HCT116 (cell line): ENCODE measurements at regions not wholly inside any gene's neighbourhood (a gene's known extent, or its start where the extent isn't known, plus 50 kb on each side); places are given as distances from the start of the nearest gene placed in this dataset.

ENCODE experiments used
- ATAC-seq: fragments of 200-7000 bp; cut with Tn5 transposase; 2 replicates; pipeline ENCODE4 v1.9.1; 2020; ENCODE audit warnings: mild to moderate bottlenecking, moderate library complexity
- BruUV-seq: library from RNA; stranded (reverse); fragments of 400-500 nt; replicated peaks from 2 replicates; lab custom pipeline; 2021; lab: Mats Ljungman, UMichigan
- CTCF ChIA-PET: fragments of 300-600 bp; sonication (Branson Sonifier 250); formaldehyde crosslinking; loops from one replicate; lab custom pipeline; 2021; ENCODE audit warnings: antibody characterized with exemption; lab: Charles Lee
- POLR2A ChIA-PET: fragments of 300-600, 350-600 bp; sonication (Branson Sonifier 250); formaldehyde crosslinking; loops from one replicate; lab custom pipeline; 2021; ENCODE audit warnings: antibody characterized with exemption; lab: Charles Lee
- RAD21 ChIA-PET, 2 experiments: fragments of 300-600 bp; sonication (Branson Sonifier 250); formaldehyde crosslinking; loops; one replicate each; lab custom pipeline; 2023; ENCODE audit warnings: low total read pairs in 2 of 2; ENCODE audit not compliant: uncharacterized antibody in 2 of 2, unreplicated experiment in 2 of 2, low non-redundant PET in 1 of 2; lab: Charles Lee
- DNase-seq: peaks from one replicate; pipeline ENCODE4 v3.0.0-alpha.2; 2010; ENCODE audit warnings: low read depth, low spot score
- H2AFZ ChIP-seq: fragments of 200-600 bp; shearing (Covaris generic), sonication (generic); 2 replicates; pipeline ENCODE4 v1.6.1; 2017; ENCODE audit warnings: low read depth, mixed run types, mixed read lengths, antibody characterized with exemption, low read length; ENCODE audit not compliant: poor library complexity, severe bottlenecking
- H3K27ac ChIP-seq: 2 replicates; pipeline ENCODE4 v1.5.1; 2012; ENCODE audit warnings: low read depth, low read length
- H3K27me3 ChIP-seq: fragments of 200-600 bp; sonication (generic); 2 replicates; pipeline ENCODE4 v1.6.1; 2016; ENCODE audit warnings: mixed run types, low read length, mixed read lengths; ENCODE audit not compliant: insufficient read depth
- H3K36me3 ChIP-seq, 2 experiments: fragments of 200-500 bp in 1 of 2; fragments of 200-600 bp in 1 of 2; sonication (Bioruptor generic) in 1 of 2; sonication (generic) in 1 of 2; 2 replicates each; pipeline versions ENCODE4 v1.5.1 to v1.6.1; 2014 to 2016; ENCODE audit warnings: low read length in 2 of 2, inconsistent platforms in 1 of 2, mixed read lengths in 1 of 2, mixed run types in 1 of 2; ENCODE audit not compliant: insufficient read depth in 2 of 2, control insufficient read depth in 1 of 2
- H3K4me1 ChIP-seq, 2 experiments: fragments of 200-600 bp in 1 of 2; sonication (generic) in 1 of 2; 2 replicates each; pipeline versions ENCODE4 v1.5.1 to v1.6.1; 2012 to 2017; ENCODE audit warnings: low read length in 2 of 2, inconsistent platforms in 1 of 2, mild to moderate bottlenecking in 1 of 2, mixed read lengths in 1 of 2, mixed run types in 1 of 2, moderate library complexity in 1 of 2; ENCODE audit not compliant: insufficient read depth in 2 of 2, control insufficient read depth in 1 of 2
- H3K4me2 ChIP-seq: fragments of 200-600 bp; sonication (generic); 2 replicates; pipeline ENCODE4 v1.6.1; 2017; ENCODE audit warnings: mixed run types, low read length, mixed read lengths
- H3K4me3 ChIP-seq, 2 experiments: fragments of 200-600 bp in 1 of 2; sonication (generic) in 1 of 2; replicated peaks in 1 of 2; 2 replicates each; pipeline ENCODE4 v1.5.1; 2011 to 2016; ENCODE audit warnings: low read length in 2 of 2, control low read depth in 1 of 2, low read depth in 1 of 2, mild to moderate bottlenecking in 1 of 2, mixed read lengths in 1 of 2, mixed run types in 1 of 2
- H3K79me2 ChIP-seq: fragments of 200-600 bp; sonication (generic); 2 replicates; pipeline ENCODE4 v1.6.1; 2017; ENCODE audit warnings: mild to moderate bottlenecking, mixed run types, low read length, moderate library complexity, mixed read lengths; ENCODE audit not compliant: insufficient read depth
- H3K9ac ChIP-seq: fragments of 200-600 bp; sonication (generic); 2 replicates; pipeline ENCODE4 v1.6.1; 2016; ENCODE audit warnings: low read length, mixed read lengths
- H3K9me2 ChIP-seq: fragments of 200-600 bp; sonication (generic), shearing (Covaris generic); 2 replicates; pipeline ENCODE4 v1.6.1; 2017; ENCODE audit warnings: mixed run types, mild to moderate bottlenecking, moderate library complexity; ENCODE audit not compliant: insufficient read depth
- H3K9me3 ChIP-seq, 2 experiments: fragments of 200-500 bp in 1 of 2; fragments of 200-600 bp in 1 of 2; sonication (Bioruptor generic) in 1 of 2; sonication (generic) in 1 of 2; 2 replicates each; pipeline ENCODE4 v1.6.1; 2014 to 2017; ENCODE audit warnings: low read length in 2 of 2, mixed read lengths in 2 of 2, inconsistent platforms in 1 of 2, low read depth in 1 of 2, mild to moderate bottlenecking in 1 of 2, mixed run types in 1 of 2, moderate library complexity in 1 of 2; ENCODE audit not compliant: control insufficient read depth in 1 of 2, insufficient read depth in 1 of 2
- H4K20me1 ChIP-seq: fragments of 200-600 bp; sonication (generic), shearing (Covaris generic); 2 replicates; pipeline ENCODE4 v1.6.1; 2017; ENCODE audit warnings: mixed run types, mild to moderate bottlenecking, moderate library complexity; ENCODE audit not compliant: insufficient read depth
- CBX3 ChIP-seq: IDR thresholded peaks from 2 replicates; pipeline ENCODE4 v1.6.1; 2012; ENCODE audit warnings: low read depth
- CTCF ChIP-seq, 3 experiments: fragments of 200-600 bp in 1 of 3; sonication (generic) in 1 of 3; IDR thresholded peaks in 2 of 3; conservative IDR thresholded peaks in 1 of 3; 2 replicates each; pipeline ENCODE4 v1.5.1; 2012 to 2017; ENCODE audit warnings: low read depth in 2 of 3, low read length in 2 of 3, antibody characterized with exemption in 1 of 3, borderline replicate concordance in 1 of 3, control low read depth in 1 of 3, mild to moderate bottlenecking in 1 of 3, mixed read lengths in 1 of 3, mixed run types in 1 of 3, moderate library complexity in 1 of 3; ENCODE audit not compliant: insufficient read depth in 1 of 3
- EGR1 ChIP-seq: IDR thresholded peaks from 2 replicates; pipeline ENCODE4 v1.6.1; 2012; ENCODE audit warnings: low read depth
- EZH2 ChIP-seq: fragments of 200-600 bp; sonication (generic); IDR thresholded peaks from 2 replicates; pipeline ENCODE4 v1.6.1; 2017; ENCODE audit warnings: antibody characterized with exemption, mixed run types
- EZH2phosphoT487 ChIP-seq: fragments of 200-600 bp; IDR thresholded peaks from 2 replicates; pipeline ENCODE4 v1.6.1; 2018; ENCODE audit warnings: antibody characterized with exemption, borderline replicate concordance
- JUND ChIP-seq: IDR thresholded peaks from 2 replicates; pipeline ENCODE4 v1.6.1; 2012
- RAD21 ChIP-seq: IDR thresholded peaks from 2 replicates; pipeline ENCODE4 v1.6.1; 2012; ENCODE audit warnings: low read depth, mild to moderate bottlenecking
- SRF ChIP-seq: IDR thresholded peaks from 2 replicates; pipeline ENCODE4 v1.6.1; 2012; ENCODE audit warnings: low read depth
- YY1 ChIP-seq: IDR thresholded peaks from 2 replicates; pipeline ENCODE4 v1.6.1; 2011; ENCODE audit warnings: low read length, low read depth, moderate library complexity, mild to moderate bottlenecking; ENCODE audit not compliant: insufficient replicate concordance; ENCODE audit errors: extremely low read depth
- ZBTB33 ChIP-seq: IDR thresholded peaks from 2 replicates; pipeline ENCODE4 v1.6.1; 2011; ENCODE audit warnings: mild to moderate bottlenecking, low read length, moderate library complexity; ENCODE audit not compliant: insufficient replicate concordance; ENCODE audit errors: extremely low read depth
- intact Hi-C: fragments of 100-400 bp; cut with micrococcal nuclease; formaldehyde crosslinking; loops from 2 replicates; pipeline ENCODE4 v1.10.0; 2022
- TF ChIP-seq, protein P1 (sequence below): IDR thresholded peaks from 2 replicates; pipeline ENCODE4 v1.6.1; 2012; ENCODE audit warnings: low read depth

GRCh38 chr4:111919639-111920038, 225.6 kb upstream of the FAM241A start (continued):
- TF ChIP-seq ZBTB33, result no peak
- TF ChIP-seq RAD21, result no peak
- TF ChIP-seq, protein P1, sequence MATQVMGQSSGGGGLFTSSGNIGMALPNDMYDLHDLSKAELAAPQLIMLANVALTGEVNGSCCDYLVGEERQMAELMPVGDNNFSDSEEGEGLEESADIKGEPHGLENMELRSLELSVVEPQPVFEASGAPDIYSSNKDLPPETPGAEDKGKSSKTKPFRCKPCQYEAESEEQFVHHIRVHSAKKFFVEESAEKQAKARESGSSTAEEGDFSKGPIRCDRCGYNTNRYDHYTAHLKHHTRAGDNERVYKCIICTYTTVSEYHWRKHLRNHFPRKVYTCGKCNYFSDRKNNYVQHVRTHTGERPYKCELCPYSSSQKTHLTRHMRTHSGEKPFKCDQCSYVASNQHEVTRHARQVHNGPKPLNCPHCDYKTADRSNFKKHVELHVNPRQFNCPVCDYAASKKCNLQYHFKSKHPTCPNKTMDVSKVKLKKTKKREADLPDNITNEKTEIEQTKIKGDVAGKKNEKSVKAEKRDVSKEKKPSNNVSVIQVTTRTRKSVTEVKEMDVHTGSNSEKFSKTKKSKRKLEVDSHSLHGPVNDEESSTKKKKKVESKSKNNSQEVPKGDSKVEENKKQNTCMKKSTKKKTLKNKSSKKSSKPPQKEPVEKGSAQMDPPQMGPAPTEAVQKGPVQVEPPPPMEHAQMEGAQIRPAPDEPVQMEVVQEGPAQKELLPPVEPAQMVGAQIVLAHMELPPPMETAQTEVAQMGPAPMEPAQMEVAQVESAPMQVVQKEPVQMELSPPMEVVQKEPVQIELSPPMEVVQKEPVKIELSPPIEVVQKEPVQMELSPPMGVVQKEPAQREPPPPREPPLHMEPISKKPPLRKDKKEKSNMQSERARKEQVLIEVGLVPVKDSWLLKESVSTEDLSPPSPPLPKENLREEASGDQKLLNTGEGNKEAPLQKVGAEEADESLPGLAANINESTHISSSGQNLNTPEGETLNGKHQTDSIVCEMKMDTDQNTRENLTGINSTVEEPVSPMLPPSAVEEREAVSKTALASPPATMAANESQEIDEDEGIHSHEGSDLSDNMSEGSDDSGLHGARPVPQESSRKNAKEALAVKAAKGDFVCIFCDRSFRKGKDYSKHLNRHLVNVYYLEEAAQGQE, result no peak

GRCh38 chr4:111921714-111922113, 223.5 kb upstream of the FAM241A start:
- ChIA-PET CTCF (no interaction called here), POLR2A (interaction anchor here (0.7 kb wide), 1 partner anchor 42 kb away, joined by 3 read pairs; no protein-coding TSS in a partner anchor), RAD21 (no interaction called here)
- Histone ChIP-seq H3K36me3 (no peaks in the 10 kb centered on the region), H3K27me3 (no peaks in the 10 kb centered on the region), H3K4me1 (peaks cover 0 to 4% of the 10 kb centered on the region in 2 experiments; a peak in 1 of 4 replicates), H3K9ac (no peak overlapping the region), H4K20me1 (no peaks in the 10 kb centered on the region), H3K79me2 (no peaks in the 10 kb centered on the region), H3K27ac (no peak overlapping the region), H3K9me2 (no peaks in the 10 kb centered on the region), H2AFZ (peak overlapping the region; percentile 50), H3K9me3 (no peaks in the 10 kb centered on the region), H3K4me3 (no peak overlapping the region), H3K4me2 (no peak overlapping the region; the same call in 1 of the 2 replicates)
- TF ChIP-seq CTCF (IDR thresholded peaks at IDR 0.05 in 2 of 3, conservative IDR thresholded peaks at IDR 0.05 in 1 of 3; ENCODE audit: borderline replicate concordance in 1 of 3, insufficient read depth in 1 of 3, low read depth in 2 of 3, low read length in 2 of 3) (no peak), EGR1 (no peak), RAD21 (no peak), EZH2phosphoT487 (no peak), SRF (no peak), JUND (no peak), CBX3 (no peak), EZH2 (no peak), YY1 (no peak)
- no peak for ATAC-seq
- no peak for DNase-seq
- no TSS peak for BruUV-seq
- intact Hi-C loops, result no loop called here
